Right hindlimb (tissue), 1 donor: ENCODE measurements at regions not wholly inside any gene's neighbourhood (a gene's known extent, or its start where the extent isn't known, plus 50 kb on each side); places are given as distances from the start of the nearest gene placed in this dataset.

ENCODE experiments used
- DNase-seq: peaks from one replicate; pipeline ENCODE4 v3.0.0-alpha.2; 2018

DNA sequence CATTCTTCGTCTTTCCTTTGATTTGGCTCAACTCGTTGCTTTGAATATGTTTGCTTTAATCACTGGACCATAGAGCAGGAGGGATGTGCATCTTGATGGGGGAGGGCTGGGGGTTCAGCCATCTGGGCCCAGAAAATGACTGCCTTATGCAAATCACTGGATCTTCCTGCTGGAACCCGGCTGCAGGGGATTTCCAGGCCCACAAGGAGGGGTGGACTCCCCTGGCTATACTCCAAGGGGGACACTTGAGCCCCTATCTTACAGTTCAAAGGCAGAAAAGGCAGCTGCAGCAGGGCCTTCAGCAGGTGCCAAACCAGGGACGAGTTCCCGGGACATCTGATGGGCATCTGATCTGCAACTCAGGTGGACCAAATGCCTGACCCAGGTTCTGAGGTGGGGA lies 122.5 kb downstream of the DICER1 start:
- DNase-seq: no peak

DNA sequence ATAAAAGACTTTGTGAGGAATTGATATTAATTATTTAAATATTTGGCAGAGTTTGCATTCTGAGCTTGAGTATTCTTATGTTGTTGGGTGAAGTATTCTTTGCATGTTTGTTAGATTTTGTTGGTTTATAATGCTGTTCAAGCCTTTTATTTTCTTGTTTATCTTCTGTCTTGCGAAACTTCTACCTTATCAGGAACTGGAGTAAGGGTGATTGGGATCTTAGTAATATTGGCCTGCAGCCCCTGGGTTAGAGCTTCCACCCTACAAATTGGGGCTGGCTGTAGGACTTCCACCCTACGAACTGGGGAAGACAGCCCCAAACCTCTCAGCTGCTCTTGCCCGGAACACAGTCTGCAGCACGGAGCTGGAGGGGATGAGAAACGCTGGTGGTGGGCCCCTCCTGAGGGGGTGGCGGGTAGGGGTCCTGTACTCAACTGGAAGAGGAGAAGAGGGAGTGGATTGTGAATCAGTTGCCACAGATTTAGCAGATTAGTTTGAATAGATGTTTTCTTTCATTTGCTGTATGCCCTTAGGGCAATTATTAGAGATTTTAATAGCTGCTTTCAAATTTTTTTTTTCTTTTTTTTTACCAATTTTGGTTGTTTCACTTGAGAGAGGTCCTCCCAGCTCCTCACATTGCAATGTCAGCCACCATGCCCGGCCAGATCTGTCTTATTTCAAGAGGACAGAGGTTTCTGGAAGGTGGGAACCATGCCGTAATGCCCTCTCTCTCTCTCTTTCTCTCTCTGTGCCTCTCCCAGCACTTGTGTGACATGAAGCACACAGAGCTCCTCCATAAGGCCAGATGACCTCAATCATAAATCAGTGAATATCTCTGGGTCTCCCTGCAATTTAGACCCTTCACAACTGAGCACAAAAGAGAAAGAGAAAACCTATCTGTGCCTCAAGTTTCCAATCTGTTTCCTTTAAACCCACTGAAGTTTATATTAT lies 123.4 kb downstream of the DICER1 start:
- no peak for DNase-seq

DNA sequence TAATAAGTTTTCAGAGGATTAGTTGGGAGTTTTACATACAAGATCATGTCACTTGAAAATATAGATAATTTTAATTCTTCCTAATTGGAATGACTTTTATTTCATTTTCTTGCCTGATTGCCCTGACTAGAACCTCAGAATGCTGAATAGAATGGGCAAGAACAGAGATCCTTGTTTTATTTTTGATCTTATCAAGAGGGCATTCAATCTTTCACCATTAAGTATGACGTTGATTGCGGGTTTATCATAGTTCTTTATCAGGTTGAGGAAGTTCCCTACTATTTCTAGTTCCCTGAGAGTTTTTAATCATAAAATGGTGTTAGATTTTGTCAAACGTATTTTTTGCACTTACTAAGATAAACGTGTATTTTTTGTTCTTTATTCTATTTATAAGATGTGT lies 124.3 kb downstream of the DICER1 start:
- DNase-seq: no peak

- DNase-seq: no peak
These were observed 130.4 kb downstream of the DICER1 start for GRCh38 chr14:95026851-95027463.

GRCh38 chr14:95025941-95026340 lies 131.4 kb downstream of the DICER1 start:
- DNase-seq: no peak

GRCh38 chr14:95025218-95025617 lies 132.1 kb downstream of the DICER1 start:
- DNase-seq: no peak

GRCh38 chr14:95024380-95024779 lies 132.9 kb downstream of the DICER1 start:
- no peak for DNase-seq

DNA sequence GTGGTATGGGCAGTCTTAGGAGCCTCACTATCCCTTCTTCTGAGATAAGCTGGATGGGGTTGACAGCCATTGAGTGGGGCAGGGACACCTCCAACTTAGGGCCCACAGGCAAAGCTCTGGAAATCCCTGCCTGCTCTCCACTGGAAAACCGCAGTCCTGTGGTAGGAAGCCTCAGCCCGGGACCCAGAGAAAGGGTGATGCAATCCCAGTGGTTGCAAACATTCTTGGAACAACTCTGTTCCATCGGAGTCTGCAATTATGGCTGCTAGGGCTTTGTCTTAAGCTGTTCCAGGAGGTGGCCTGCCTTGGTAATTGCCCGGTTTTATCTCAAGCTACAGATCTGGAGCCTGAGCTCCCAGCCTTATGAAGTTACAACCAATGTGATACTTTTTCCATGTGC lies 133.4 kb downstream of the DICER1 start:
- peak; percentile 39 for DNase-seq

GRCh38 chr14:95023115-95023514 lies 134.2 kb downstream of the DICER1 start:
- DNase-seq: no peak

GRCh38 chr14:95021588-95021987 lies 135.7 kb downstream of the DICER1 start:
- DNase-seq: no peak

GRCh38 chr14:95018821-95019220 lies 138.5 kb downstream of the DICER1 start:
- no peak for DNase-seq

GRCh38 chr14:95015046-95015445 lies 142.3 kb downstream of the DICER1 start:
- no peak for DNase-seq

DNA sequence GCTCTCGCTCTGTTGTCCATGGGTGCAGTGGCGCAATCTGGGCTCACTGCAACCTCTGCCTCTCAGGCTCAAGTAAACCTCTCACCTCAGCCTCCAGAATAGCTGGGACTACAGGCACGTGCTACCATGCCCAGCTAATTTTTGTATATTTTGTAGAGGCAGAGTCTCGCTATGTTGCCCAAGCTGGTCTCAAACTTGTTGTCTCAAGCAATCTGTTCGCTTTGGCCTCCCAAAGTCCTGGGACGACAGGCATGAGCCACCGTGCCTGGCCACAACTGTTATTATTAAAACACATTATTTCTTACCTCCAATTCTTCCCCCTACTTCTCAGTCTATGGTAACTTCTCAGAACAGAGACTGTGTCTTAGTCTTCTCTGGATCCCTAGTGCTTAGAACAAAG lies 143.3 kb downstream of the DICER1 start:
- DNase-seq: no peak

DNA sequence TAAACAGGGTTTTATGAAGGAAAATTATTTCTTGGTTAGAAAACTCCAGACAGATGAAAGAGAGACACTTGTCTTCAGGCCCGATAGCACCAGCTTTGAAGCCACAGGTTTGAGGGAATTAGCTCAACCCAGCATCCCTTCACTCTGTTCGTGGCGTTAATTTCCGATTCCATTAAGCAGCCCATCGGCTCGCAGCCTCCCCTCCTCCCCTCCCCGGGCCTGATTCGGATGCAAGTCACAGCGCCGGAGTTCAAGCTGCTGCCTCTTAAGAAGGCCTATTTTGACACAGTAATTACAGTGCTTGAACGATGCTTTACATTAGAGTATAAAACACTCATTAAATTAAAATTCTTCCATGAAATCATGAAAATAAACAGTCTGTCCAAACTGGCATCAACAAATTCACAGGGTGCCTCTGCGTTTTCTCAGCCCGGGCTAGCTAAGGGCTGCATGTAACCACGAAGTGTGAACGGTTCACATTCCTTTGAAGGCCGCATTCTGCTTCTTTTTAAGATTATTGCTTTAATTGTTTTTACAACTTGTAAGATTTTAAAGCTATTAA lies 145.8 kb downstream of the DICER1 start:
- no peak for DNase-seq

DNA sequence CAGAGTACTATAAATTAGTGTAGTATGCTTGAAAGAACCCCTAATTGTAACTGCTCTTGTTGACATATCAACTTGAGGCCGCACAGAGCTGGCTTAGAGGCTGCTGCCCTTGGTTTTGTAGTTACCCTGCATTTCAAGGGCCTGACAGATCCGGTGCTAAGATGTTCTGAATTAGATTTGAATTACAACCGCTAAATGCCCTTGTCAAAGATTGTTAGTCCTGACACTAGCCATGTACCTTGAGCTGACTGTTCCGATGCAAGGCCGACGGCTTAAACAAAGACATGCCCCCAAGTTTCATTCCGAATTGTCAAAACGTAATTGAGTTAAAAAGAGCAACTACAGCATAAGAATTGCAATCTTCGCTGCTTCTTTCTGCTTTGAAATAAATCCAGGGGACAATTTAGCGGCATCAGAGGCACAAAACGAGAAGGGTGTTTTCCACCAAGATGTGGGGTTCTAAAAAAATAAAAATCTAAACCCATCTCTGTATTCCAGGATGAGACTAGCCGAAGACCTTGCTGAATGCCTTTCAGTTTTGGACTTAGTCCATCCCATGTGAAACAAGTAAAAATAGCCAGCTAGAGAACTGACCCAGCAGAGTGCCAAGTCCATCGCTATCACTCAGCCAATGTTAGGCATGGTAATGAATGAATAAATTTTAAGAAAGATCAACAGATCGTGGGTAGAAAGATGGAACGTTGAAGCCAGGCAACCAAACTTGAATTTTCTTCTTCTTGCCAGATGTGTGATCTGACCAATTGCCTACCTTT lies 148.7 kb downstream of the DICER1 start:
- no peak for DNase-seq

DNA sequence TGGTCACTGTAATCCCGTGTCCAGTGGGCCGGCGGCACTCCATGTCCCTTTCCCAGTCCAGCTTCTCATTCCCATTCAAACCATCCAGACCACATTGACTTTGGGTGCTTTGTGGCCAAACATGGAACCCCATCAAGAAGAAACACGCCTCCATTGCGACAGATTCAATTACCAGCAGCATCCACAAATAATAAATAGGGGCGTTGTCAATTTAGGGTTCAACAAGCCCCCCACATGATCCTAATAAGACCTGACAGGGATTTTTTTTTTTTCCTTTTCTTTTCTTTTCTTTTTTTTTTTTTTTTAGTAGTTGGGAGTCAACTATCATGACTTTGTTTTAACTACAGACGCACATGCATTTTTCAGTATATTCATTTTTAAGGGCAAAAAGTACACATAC lies 149.4 kb downstream of the DICER1 start:
- no peak for DNase-seq

- DNase-seq: no peak
These were observed 150.8 kb downstream of the DICER1 start for GRCh38 chr14:95006479-95006878.

GRCh38 chr14:95006051-95006450 lies 151.3 kb downstream of the DICER1 start:
- DNase-seq: peak; percentile 44

- no peak for DNase-seq
These were observed 154.0 kb downstream of the DICER1 start for GRCh38 chr14:95003099-95003960.

- no peak for DNase-seq
These were observed 158.6 kb downstream of the DICER1 start for GRCh38 chr14:94998685-94999084.

DNA sequence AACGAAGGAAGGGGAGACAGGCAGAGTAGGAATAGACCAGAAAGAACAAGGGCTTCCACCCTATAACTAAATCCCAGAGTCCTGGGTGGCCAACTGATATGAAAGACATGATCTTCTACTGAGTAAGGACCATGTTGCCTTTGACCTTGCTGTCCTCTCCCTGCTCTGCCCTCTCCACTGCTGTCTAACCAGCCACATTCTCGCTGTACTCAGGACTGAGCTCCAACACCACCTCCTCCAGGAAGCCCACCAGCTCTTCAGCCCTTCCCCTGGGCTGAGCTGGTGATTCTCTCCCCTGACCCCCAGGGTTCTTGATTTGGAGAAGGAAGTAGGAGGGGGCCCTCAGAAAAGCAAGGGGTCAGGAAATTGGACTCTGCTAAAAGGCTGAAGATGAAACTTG lies 159.2 kb downstream of the DICER1 start:
- no peak for DNase-seq

GRCh38 chr14:94995551-94995950 lies 161.8 kb downstream of the DICER1 start:
- DNase-seq: no peak
